T-helper 1 cell treated with Interleukin-12 subunit alpha and Interleukin-12 subunit beta and Interleukin-4 antibody, amounts not matched to agents 30 μg/mL and 1 μg/mL, for 36 hours (primary cell): ENCODE measurements at regions not wholly inside any gene's neighbourhood (a gene's known extent, or its start where the extent isn't known, plus 50 kb on each side); places are given as distances from the start of the nearest gene placed in this dataset.

Experiments
- H3K27ac Mint-ChIP-seq: one replicate; pipeline ENCODE4 v1.8.0; 2021; ENCODE audit warnings: mild to moderate bottlenecking, mixed read lengths
- H3K27me3 Mint-ChIP-seq: one replicate; pipeline ENCODE4 v1.8.0; 2021; ENCODE audit warnings: low read depth, mixed read lengths
- H3K36me3 Mint-ChIP-seq: one replicate; pipeline ENCODE4 v1.8.0; 2021; ENCODE audit warnings: low read depth, mixed read lengths
- H3K4me1 Mint-ChIP-seq: one replicate; pipeline ENCODE4 v1.8.0; 2021; ENCODE audit warnings: low read depth, mixed read lengths
- H3K4me3 Mint-ChIP-seq: one replicate; pipeline ENCODE4 v1.8.0; 2021; ENCODE audit warnings: mild to moderate bottlenecking, moderate library complexity, mixed read lengths
- H3K9me3 Mint-ChIP-seq: one replicate; pipeline ENCODE4 v1.8.0; 2021; ENCODE audit warnings: mixed read lengths

- Mint-ChIP-seq H3K36me3 (no peaks in the 10 kb centered on the region), H3K4me1 (no peaks in the 10 kb centered on the region), H3K4me3 (no peak overlapping the region), H3K27me3 (peaks cover 5% of the 10 kb centered on the region), H3K9me3 (no peaks in the 10 kb centered on the region), H3K27ac (no peak overlapping the region)
Observed at GRCh38 chr12:88977115-88977514, 375.2 kb downstream of the DUSP6 start.

- no peaks in the 10 kb centered on the region for H3K9me3 Mint-ChIP-seq
- H3K27me3 Mint-ChIP-seq, result no peaks in the 10 kb centered on the region
- H3K4me1 Mint-ChIP-seq, result no peaks in the 10 kb centered on the region
- H3K4me3 Mint-ChIP-seq, result no peak overlapping the region
- no peaks in the 10 kb centered on the region for H3K36me3 Mint-ChIP-seq
- no peak overlapping the region for H3K27ac Mint-ChIP-seq
Observed at GRCh38 chr12:88973998-88974397, 378.3 kb downstream of the DUSP6 start.

GRCh38 chr12:88970740-88971139, 381.6 kb downstream of the DUSP6 start:
- Mint-ChIP-seq H3K27ac (no peak overlapping the region), H3K4me3 (no peak overlapping the region), H3K36me3 (no peaks in the 10 kb centered on the region), H3K27me3 (peaks cover 7% of the 10 kb centered on the region), H3K4me1 (no peaks in the 10 kb centered on the region), H3K9me3 (no peaks in the 10 kb centered on the region)

GRCh38 chr12:88969127-88969526, 383.2 kb downstream of the DUSP6 start:
- H3K4me1 Mint-ChIP-seq, result no peaks in the 10 kb centered on the region
- H3K27me3 Mint-ChIP-seq, result peaks cover 13% of the 10 kb centered on the region
- H3K4me3 Mint-ChIP-seq, result no peak overlapping the region
- no peaks in the 10 kb centered on the region for H3K9me3 Mint-ChIP-seq
- H3K27ac Mint-ChIP-seq, result no peak overlapping the region
- no peaks in the 10 kb centered on the region for H3K36me3 Mint-ChIP-seq

- H3K4me1 Mint-ChIP-seq, result no peaks in the 10 kb centered on the region
- no peak overlapping the region for H3K4me3 Mint-ChIP-seq
Observed at GRCh38 chr12:88960213-88960878, 380.1 kb upstream of the KITLG start.

GRCh38 chr12:88958946-88959345, 378.7 kb upstream of the KITLG start:
- H3K36me3 Mint-ChIP-seq, result no peaks in the 10 kb centered on the region

More at GRCh38 chr12:88960213-88960878, 380.1 kb upstream of the KITLG start:
- Mint-ChIP-seq H3K27me3 (peaks cover 3% of the 10 kb centered on the region), H3K9me3 (no peaks in the 10 kb centered on the region), H3K36me3 (no peaks in the 10 kb centered on the region), H3K27ac (no peak overlapping the region)

GRCh38 chr12:88958153-88958552, 377.9 kb upstream of the KITLG start:
- no peaks in the 10 kb centered on the region for H3K27me3 Mint-ChIP-seq
- no peaks in the 10 kb centered on the region for H3K4me1 Mint-ChIP-seq
- H3K36me3 Mint-ChIP-seq, result no peaks in the 10 kb centered on the region
- H3K9me3 Mint-ChIP-seq, result no peaks in the 10 kb centered on the region
- no peak overlapping the region for H3K4me3 Mint-ChIP-seq
- no peak overlapping the region for H3K27ac Mint-ChIP-seq

More at GRCh38 chr12:88958946-88959345, 378.7 kb upstream of the KITLG start:
- no peak overlapping the region for H3K4me3 Mint-ChIP-seq
- no peaks in the 10 kb centered on the region for H3K9me3 Mint-ChIP-seq
- H3K27me3 Mint-ChIP-seq, result no peaks in the 10 kb centered on the region
- no peak overlapping the region for H3K27ac Mint-ChIP-seq
- H3K4me1 Mint-ChIP-seq, result no peaks in the 10 kb centered on the region

GRCh38 chr12:88957358-88957757, 377.1 kb upstream of the KITLG start:
- Mint-ChIP-seq H3K27me3 (no peaks in the 10 kb centered on the region), H3K36me3 (no peaks in the 10 kb centered on the region), H3K4me3 (no peak overlapping the region), H3K27ac (no peak overlapping the region), H3K9me3 (no peaks in the 10 kb centered on the region), H3K4me1 (no peaks in the 10 kb centered on the region)

- H3K9me3 Mint-ChIP-seq, result no peaks in the 10 kb centered on the region
- no peak overlapping the region for H3K27ac Mint-ChIP-seq
- no peaks in the 10 kb centered on the region for H3K4me1 Mint-ChIP-seq
- H3K4me3 Mint-ChIP-seq, result no peak overlapping the region
- no peaks in the 10 kb centered on the region for H3K36me3 Mint-ChIP-seq
- H3K27me3 Mint-ChIP-seq, result no peaks in the 10 kb centered on the region
Observed at GRCh38 chr12:88955531-88955930, 375.3 kb upstream of the KITLG start.

- H3K4me3 Mint-ChIP-seq, result no peak overlapping the region
- H3K4me1 Mint-ChIP-seq, result no peaks in the 10 kb centered on the region
- H3K36me3 Mint-ChIP-seq, result no peaks in the 10 kb centered on the region
- no peaks in the 10 kb centered on the region for H3K9me3 Mint-ChIP-seq
- H3K27ac Mint-ChIP-seq, result no peak overlapping the region
- H3K27me3 Mint-ChIP-seq, result no peaks in the 10 kb centered on the region
Observed at GRCh38 chr12:88953029-88953586, 372.8 kb upstream of the KITLG start.

GRCh38 chr12:88952562-88952942, 372.3 kb upstream of the KITLG start:
- Mint-ChIP-seq H3K4me1 (no peaks in the 10 kb centered on the region), H3K9me3 (no peaks in the 10 kb centered on the region), H3K27ac (no peak overlapping the region), H3K36me3 (no peaks in the 10 kb centered on the region), H3K4me3 (no peak overlapping the region), H3K27me3 (peaks cover 2% of the 10 kb centered on the region)

- H3K36me3 Mint-ChIP-seq, result no peaks in the 10 kb centered on the region
- H3K27me3 Mint-ChIP-seq, result peaks cover 4% of the 10 kb centered on the region
- H3K27ac Mint-ChIP-seq, result no peak overlapping the region
- no peaks in the 10 kb centered on the region for H3K4me1 Mint-ChIP-seq
- no peaks in the 10 kb centered on the region for H3K9me3 Mint-ChIP-seq
- no peak overlapping the region for H3K4me3 Mint-ChIP-seq
Observed at GRCh38 chr12:88951860-88952561, 371.7 kb upstream of the KITLG start.

GRCh38 chr12:88951177-88951576, 370.9 kb upstream of the KITLG start:
- Mint-ChIP-seq H3K9me3 (no peaks in the 10 kb centered on the region), H3K27me3 (peaks cover 4% of the 10 kb centered on the region), H3K36me3 (no peaks in the 10 kb centered on the region), H3K27ac (no peak overlapping the region), H3K4me3 (no peak overlapping the region), H3K4me1 (no peaks in the 10 kb centered on the region)

GRCh38 chr12:88947486-88948043, 367.3 kb upstream of the KITLG start:
- no peak overlapping the region for H3K4me3 Mint-ChIP-seq
- no peak overlapping the region for H3K27ac Mint-ChIP-seq
- H3K4me1 Mint-ChIP-seq, result no peaks in the 10 kb centered on the region
- H3K27me3 Mint-ChIP-seq, result peaks cover 4% of the 10 kb centered on the region
- H3K36me3 Mint-ChIP-seq, result no peaks in the 10 kb centered on the region
- H3K9me3 Mint-ChIP-seq, result no peaks in the 10 kb centered on the region
